SK-N-MC (cell line): ENCODE measurements at regions not wholly inside any gene's neighbourhood (a gene's known extent, or its start where the extent isn't known, plus 50 kb on each side); places are given as distances from the start of the nearest gene placed in this dataset.

Source experiments
- DNase-seq: peaks from one replicate; pipeline ENCODE4 v3.0.0-alpha.2; 2011; ENCODE audit warnings: low read depth, low spot score
- H3K27ac ChIP-seq: fragments of 200-600 bp; sonication (generic); 2 replicates; pipeline ENCODE4 v1.5.1; 2016; ENCODE audit warnings: mixed run types
- H3K36me3 ChIP-seq: fragments of 200-600 bp; sonication (generic); 2 replicates; pipeline ENCODE4 v1.6.1; 2017; ENCODE audit warnings: antibody characterized with exemption, low read length, mixed read lengths; ENCODE audit not compliant: insufficient read depth
- H3K4me3 ChIP-seq: fragments of 200-600 bp; sonication (generic); 2 replicates; pipeline ENCODE4 v1.5.1; 2016
- H3K9ac ChIP-seq: fragments of 200-600 bp; sonication (generic); 2 replicates; pipeline ENCODE4 v1.8.0; 2017; ENCODE audit warnings: mixed run types, mixed read lengths; ENCODE audit not compliant: insufficient read length
- H3K9me3 ChIP-seq: fragments of 200-600 bp; sonication (generic); 2 replicates; pipeline ENCODE4 v1.6.1; 2017; ENCODE audit warnings: low read depth, mild to moderate bottlenecking, antibody characterized with exemption, low read length, moderate library complexity, mixed read lengths
- EZH2 ChIP-seq: fragments of 200-600 bp; sonication (generic); IDR thresholded peaks from one replicate; pipeline ENCODE4 v1.6.1; 2017; ENCODE audit warnings: antibody characterized with exemption
- FOXP2 ChIP-seq: optimal IDR thresholded peaks from 2 replicates; pipeline ENCODE3; 2011; ENCODE audit warnings: mild to moderate bottlenecking, moderate library complexity; ENCODE audit not compliant: insufficient read depth; ENCODE audit errors: extremely low read length, control extremely low read depth
- POLR2AphosphoS5 ChIP-seq: IDR thresholded peaks from 2 replicates; pipeline ENCODE4 v1.6.1; 2012; ENCODE audit warnings: mild to moderate bottlenecking, low read depth, low read length, borderline replicate concordance

- no peak for DNase-seq
- H3K27ac ChIP-seq, result no peak overlapping the region
- H3K9ac ChIP-seq, result no peak overlapping the region
- H3K9me3 ChIP-seq, result peaks cover 7% of the 10 kb centered on the region; the same call in 1 of the 2 replicates
- no peaks in the 10 kb centered on the region for H3K36me3 ChIP-seq
- no peak for TF ChIP-seq FOXP2
- no peak for TF ChIP-seq EZH2
- no peak for TF ChIP-seq POLR2AphosphoS5
- no peak overlapping the region for H3K4me3 ChIP-seq
These were observed 909.6 kb upstream of the NDST4 start for GRCh38 chr4:116023049-116023448.

GRCh38 chr4:116020141-116020722, 906.8 kb upstream of the NDST4 start:
- H3K4me3 ChIP-seq, result no peak overlapping the region
- peaks cover 12% of the 10 kb centered on the region; the same call in 1 of the 2 replicates for H3K9me3 ChIP-seq
- no peak for DNase-seq
- no peak overlapping the region for H3K9ac ChIP-seq
- no peaks in the 10 kb centered on the region for H3K36me3 ChIP-seq
- no peak overlapping the region for H3K27ac ChIP-seq
- TF ChIP-seq FOXP2 (no peak), POLR2AphosphoS5 (no peak), EZH2 (no peak)

DNA sequence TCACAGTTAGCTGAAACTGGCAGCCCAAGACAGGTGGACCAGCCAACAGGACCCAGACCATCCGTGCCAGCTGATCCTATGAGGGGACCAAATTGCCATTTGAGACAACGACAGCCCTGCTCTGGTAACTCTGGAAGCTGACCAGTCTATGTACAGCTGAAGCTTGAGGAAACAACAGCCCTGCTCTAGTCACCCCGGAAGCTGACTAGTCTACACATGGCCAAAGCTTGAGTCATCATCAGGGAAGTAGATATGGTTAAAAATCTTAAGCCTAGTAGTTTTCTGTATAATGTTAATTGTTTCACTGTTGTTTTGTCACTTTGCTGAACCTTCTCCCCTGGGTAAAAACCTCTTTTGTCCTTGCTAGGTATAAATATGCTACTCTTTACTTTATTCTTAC, 905.4 kb upstream of the NDST4 start:
- Histone ChIP-seq H3K4me3 (no peak overlapping the region), H3K36me3 (no peaks in the 10 kb centered on the region), H3K27ac (no peak overlapping the region), H3K9ac (no peak overlapping the region), H3K9me3 (peaks cover 12% of the 10 kb centered on the region; the same call in 1 of the 2 replicates)
- TF ChIP-seq EZH2 (no peak), POLR2AphosphoS5 (no peak), FOXP2 (no peak)
- no peak for DNase-seq

DNA sequence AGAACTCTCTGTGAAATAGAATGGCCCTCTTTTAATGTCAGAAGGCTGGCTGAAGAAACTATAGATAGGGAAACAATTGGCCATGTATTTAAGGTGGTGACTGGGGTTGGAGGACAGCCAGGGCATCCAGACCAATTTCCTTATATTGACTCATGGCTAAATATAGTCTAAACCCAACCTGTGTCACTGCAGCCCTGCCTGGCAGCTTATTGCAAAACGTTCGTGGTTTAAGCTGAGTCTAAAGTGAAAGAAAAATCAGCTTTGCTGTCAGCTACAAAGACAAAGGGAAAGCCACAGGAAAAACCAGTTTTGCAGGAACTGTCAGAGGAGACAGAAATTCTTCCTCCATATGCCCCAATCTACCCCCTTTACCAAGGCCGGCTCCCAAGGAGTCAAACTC, 902.8 kb upstream of the NDST4 start:
- peaks cover 8% of the 10 kb centered on the region; the same call in 1 of the 2 replicates for H3K9me3 ChIP-seq
- H3K4me3 ChIP-seq, result no peak overlapping the region
- no peak overlapping the region for H3K9ac ChIP-seq
- DNase-seq, result no peak
- TF ChIP-seq POLR2AphosphoS5 (no peak), FOXP2 (no peak), EZH2 (no peak)
- H3K27ac ChIP-seq, result no peak overlapping the region
- no peaks in the 10 kb centered on the region for H3K36me3 ChIP-seq

DNA sequence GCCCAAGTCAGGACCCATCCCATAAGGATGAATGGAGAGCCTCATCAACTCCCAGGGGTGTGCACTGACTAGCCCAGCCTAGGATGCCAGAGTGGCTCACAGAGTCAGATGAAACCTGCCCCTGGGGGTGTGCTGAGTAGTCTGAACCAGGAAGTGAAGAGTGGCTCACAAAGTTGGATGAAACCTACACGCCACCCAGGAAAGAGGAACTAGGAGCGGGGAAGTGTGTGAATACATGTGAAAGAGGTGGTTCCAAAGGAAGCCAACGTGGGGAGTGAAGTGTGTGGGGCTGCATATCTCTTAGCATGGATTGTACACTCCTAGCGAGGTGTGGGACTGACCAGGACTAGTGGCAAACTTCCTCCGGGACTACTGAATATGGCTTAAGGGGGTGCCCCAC, 902.1 kb upstream of the NDST4 start:
- Histone ChIP-seq H3K4me3 (no peak overlapping the region), H3K9ac (no peak overlapping the region), H3K9me3 (peaks cover 5% of the 10 kb centered on the region; the same call in 1 of the 2 replicates), H3K27ac (no peak overlapping the region), H3K36me3 (no peaks in the 10 kb centered on the region)
- TF ChIP-seq FOXP2, result no peak
- no peak for TF ChIP-seq POLR2AphosphoS5
- TF ChIP-seq EZH2, result no peak
- DNase-seq, result no peak

DNA sequence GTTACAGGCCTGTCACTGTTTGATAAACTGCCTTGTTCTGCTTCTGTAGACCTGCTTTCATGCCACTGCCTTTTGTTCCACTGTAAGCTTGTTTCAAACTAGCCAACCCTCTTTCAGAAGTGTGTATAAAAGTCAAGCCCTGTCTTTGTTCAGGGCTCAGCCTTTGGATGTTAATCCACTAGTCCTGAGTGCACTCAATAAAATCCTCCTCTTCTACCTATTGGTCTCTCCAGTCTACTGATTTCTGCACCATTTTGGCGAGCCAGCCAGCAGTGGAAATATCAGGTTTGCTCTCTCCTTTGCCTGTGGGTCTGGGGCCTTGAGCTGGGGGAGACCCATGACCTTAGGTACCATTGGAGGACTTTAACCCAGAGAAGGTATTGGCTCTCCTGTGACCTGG, 901.6 kb upstream of the NDST4 start:
- no peak for TF ChIP-seq EZH2
- TF ChIP-seq FOXP2, result no peak
- no peak for TF ChIP-seq POLR2AphosphoS5
- Histone ChIP-seq H3K36me3 (no peaks in the 10 kb centered on the region), H3K9ac (no peak overlapping the region), H3K27ac (no peak overlapping the region), H3K4me3 (no peak overlapping the region), H3K9me3 (peaks cover 5% of the 10 kb centered on the region; the same call in 1 of the 2 replicates)
- DNase-seq, result no peak

- no peak for DNase-seq
- Histone ChIP-seq H3K9ac (no peak overlapping the region), H3K27ac (peak overlapping the region; percentile 9; the same call in 1 of the 2 replicates), H3K4me3 (no peak overlapping the region), H3K9me3 (peaks cover 5% of the 10 kb centered on the region; the same call in 1 of the 2 replicates), H3K36me3 (no peaks in the 10 kb centered on the region)
- TF ChIP-seq EZH2, result no peak
- TF ChIP-seq POLR2AphosphoS5, result no peak
- TF ChIP-seq FOXP2, result no peak
These were observed 897.5 kb upstream of the NDST4 start for GRCh38 chr4:116010923-116011322.

DNA sequence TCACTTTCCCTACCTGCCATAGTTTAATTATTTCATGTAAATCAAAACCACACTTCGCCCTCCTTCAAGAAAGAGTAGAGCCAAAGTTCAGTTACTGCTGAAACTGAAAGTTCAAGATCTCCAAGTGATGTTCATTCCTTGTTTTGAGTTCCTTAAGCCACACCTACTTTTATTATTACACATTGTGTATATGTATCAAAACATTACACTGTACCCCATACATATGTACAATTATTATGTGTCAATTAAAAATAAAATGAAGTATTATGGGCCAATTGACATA, 892.3 kb upstream of the NDST4 start:
- no peak for TF ChIP-seq POLR2AphosphoS5
- no peak for TF ChIP-seq EZH2
- no peak for TF ChIP-seq FOXP2
- peak; percentile 16 for DNase-seq
- Histone ChIP-seq H3K9ac (peak overlapping the region; percentile 44), H3K4me3 (no peak overlapping the region), H3K9me3 (no peaks in the 10 kb centered on the region), H3K36me3 (no peaks in the 10 kb centered on the region), H3K27ac (peak overlapping the region; percentile 91)

DNA sequence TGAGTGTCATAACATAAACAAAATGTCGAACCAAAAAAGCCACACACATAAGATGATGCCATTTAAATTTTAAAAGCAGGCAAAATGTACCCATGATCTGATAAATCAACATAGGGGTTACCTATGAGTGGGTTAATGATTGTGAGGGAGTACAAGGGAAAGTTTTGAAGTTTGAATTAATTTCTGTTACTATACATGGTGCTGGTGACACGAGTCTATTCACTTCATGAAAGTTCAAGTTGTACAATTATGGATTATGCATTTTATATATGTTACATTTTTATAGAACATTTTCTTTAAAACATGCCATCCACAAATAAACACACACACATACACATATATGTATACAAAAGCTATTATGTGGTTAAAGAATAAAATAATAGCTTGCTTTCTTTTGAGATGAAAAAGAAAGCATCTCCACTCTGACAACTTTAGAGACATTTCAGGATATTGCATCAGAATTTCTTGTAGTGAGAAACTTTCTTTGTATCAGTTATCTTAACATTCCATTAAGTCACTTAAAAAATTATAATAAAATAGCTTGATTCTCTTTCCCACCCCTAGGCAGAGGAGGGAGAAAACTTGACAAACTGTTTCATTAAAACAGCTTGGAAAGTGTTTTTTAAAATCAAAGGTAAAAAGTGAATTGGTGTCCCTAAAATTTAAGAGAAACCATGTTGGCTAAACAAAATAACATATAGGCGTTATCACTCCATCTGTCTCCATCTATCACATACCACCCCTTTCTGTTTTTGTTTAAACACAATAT, 891.8 kb upstream of the NDST4 start:
- Histone ChIP-seq H3K9me3 (no peaks in the 10 kb centered on the region), H3K9ac (peak overlapping the region; percentile 44), H3K27ac (peak overlapping the region; percentile 91), H3K36me3 (no peaks in the 10 kb centered on the region), H3K4me3 (no peak overlapping the region)
- DNase-seq, result peak; percentile 35
- no peak for TF ChIP-seq POLR2AphosphoS5
- TF ChIP-seq EZH2, result no peak
- TF ChIP-seq FOXP2, result no peak
